Stromal cell of bone marrow (primary cell): ENCODE measurements at regions not wholly inside any gene's neighbourhood (a gene's known extent, or its start where the extent isn't known, plus 50 kb on each side); places are given as distances from the start of the nearest gene placed in this dataset.
"Not testable (repeated sequence)": the region's sequence is repeated elsewhere in the genome, so short reads cannot be mapped to it uniquely, and the experiment has no call there.

Source experiments
- DNase-seq: peaks from one replicate; pipeline ENCODE4 v3.0.0-alpha.2; 2012; ENCODE audit warnings: low read depth

GRCh38 chr1:229859026-229859425 lies 208.0 kb upstream of the GALNT2 start:
- DNase-seq = no peak

GRCh38 chr1:229860926-229861325 lies 206.1 kb upstream of the GALNT2 start:
- no peak for DNase-seq

DNA sequence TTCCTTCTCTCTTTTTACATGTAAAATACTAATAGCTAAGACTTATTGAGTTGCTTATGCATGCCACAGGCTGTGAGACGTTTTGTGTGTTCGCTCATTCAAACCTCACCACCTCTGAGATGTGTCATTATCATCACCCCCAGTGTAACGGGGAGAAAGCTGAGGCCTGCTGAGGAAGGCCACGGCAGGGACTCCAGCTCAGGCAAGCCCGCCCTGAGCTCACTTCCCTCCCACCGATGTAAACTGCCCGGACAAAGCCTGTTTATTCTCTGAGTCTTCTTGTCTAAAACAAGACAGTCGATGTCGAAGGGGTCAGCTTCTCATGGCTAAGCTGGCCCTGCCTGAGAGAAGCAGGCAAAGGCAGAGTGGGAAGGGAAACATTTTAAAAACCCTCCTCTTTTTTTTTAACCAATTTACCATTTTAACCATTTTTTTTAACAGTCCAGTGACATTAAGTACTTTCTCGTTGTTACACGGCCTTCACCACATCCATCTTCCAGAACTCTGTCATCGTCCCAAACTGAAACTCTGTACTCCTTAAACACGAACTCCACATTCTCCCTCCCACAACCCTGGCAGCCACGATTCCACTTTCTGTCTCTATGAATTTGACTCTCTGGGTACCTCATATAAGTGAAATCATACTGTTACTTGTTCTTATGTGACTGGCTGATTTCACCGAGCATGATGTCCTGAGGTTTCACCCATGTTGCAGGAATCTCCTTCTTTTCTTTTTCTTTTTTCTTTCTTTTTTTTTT lies 204.8 kb upstream of the GALNT2 start:
- DNase-seq = no peak

GRCh38 chr1:229863651-229864545 lies 203.1 kb upstream of the GALNT2 start:
- DNase-seq = no peak

- no peak for DNase-seq
These were observed 202.3 kb upstream of the GALNT2 start for GRCh38 chr1:229864686-229865230.

DNA sequence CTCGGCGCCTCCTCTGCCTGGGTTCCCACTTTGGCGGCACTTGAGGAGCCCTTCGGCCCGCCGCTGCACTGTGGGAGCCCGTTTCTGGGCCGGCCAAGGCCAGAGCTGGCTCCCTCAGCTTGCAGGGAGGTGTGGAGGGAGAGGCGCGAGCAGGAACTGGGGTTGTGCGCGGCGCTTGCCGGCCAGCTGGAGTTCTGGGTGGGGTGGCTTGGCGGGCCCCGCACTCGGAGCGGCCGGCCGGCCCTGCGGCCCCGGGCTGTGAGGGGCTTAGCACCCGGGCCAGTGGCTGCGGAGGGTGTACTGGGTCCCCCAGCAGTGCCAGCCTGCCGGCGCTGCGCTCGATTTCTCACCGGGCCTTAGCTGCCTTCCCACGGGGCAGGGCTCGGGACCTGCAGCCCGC lies 201.7 kb upstream of the GALNT2 start:
- not testable (repeated sequence) for DNase-seq

- no peak for DNase-seq
These were observed 199.3 kb upstream of the GALNT2 start for GRCh38 chr1:229867726-229868125.

DNA sequence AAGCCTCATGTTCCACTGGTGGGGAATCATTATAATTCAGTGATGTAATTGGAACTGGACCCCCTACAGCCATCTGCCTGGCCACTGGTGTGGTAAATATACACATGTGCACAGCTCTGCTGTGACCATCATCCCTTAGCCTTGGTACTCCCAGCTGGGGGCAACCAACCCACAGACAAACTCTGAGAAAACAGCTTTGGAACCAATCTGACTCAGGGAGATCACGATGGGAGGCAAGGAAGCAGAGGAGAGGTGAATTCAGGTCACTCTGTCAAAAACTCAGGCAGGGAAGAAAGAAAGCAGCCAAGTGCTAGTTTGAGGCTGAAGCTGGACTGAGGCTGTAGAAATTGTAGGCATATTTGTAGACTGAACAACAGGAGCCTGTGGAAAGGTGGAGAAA lies 197.8 kb upstream of the GALNT2 start:
- DNase-seq = no peak

- no peak for DNase-seq
These were observed 197.4 kb upstream of the GALNT2 start for GRCh38 chr1:229869687-229870086.

GRCh38 chr1:229870381-229870780 lies 196.7 kb upstream of the GALNT2 start:
- DNase-seq = no peak

DNA sequence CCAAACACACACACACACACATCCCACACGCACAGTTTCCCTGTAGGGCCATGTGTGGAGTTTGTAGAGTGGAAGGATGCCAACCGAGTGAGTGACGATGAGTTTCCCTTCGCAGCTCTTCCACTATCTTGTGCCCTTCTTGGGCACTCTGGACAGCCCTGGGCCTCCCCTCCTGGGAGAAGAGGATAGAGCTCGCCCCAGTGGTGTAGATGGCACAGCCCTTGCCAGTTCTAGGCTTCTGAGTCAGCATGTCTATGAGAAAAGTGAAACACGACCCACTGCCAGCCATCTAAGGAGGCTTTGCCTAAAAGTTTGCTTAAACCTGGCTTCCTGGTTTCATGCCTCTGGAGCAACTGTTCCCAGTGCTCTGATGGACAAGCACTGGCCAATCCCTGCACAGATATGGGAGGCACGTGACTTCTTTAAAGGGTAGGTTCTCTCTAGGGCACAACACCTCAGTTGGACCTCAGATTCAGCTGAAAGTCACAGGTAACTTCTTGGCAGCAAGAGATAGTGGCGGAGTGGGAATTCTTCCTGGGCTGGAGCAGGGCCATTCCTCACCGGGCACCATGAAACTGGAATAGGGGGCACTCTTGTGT lies 195.9 kb upstream of the GALNT2 start:
- DNase-seq = no peak

GRCh38 chr1:229874136-229874535 lies 192.9 kb upstream of the GALNT2 start:
- no peak for DNase-seq

DNA sequence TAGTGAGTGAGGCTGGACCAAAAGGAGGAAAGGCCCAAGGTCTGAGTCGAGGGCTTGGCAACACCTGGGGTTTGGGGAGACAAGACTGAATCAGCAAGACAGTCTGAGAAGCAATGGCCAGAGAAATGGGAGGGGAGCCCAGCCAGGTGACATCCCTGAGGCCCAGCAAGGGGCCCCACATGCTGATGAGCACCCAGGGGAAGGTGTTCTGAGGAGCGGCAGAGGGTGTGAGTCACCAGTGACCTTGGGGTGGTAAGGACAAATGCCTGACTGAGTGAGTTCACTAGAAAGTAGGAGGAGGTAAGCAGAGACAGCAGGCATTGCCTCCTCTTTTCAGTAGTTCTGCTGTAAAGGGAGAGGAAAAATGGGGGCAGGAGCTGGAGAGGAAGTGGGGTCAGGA lies 192.4 kb upstream of the GALNT2 start:
- DNase-seq = no peak

GRCh38 chr1:229875086-229875485 lies 192.0 kb upstream of the GALNT2 start:
- no peak for DNase-seq

DNA sequence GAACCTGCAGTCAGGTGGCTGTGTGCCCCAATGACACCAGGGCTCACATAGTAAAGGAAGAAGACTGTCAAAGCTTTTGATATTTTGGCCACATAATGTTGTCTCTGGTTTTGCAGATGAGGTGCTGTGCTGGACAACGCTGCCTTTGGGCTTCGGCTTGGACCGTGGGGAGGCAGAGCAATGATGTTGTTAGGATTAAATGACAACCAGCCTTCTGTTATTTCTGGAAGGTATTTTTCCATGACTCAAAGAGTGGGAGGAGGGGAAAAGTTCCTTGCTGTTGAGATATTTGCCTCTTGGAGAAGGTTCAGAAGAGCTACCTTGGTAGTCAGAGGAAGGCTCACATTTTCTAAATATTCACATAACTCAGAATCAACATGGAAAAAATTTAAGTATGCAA lies 187.3 kb upstream of the GALNT2 start:
- no peak for DNase-seq

DNA sequence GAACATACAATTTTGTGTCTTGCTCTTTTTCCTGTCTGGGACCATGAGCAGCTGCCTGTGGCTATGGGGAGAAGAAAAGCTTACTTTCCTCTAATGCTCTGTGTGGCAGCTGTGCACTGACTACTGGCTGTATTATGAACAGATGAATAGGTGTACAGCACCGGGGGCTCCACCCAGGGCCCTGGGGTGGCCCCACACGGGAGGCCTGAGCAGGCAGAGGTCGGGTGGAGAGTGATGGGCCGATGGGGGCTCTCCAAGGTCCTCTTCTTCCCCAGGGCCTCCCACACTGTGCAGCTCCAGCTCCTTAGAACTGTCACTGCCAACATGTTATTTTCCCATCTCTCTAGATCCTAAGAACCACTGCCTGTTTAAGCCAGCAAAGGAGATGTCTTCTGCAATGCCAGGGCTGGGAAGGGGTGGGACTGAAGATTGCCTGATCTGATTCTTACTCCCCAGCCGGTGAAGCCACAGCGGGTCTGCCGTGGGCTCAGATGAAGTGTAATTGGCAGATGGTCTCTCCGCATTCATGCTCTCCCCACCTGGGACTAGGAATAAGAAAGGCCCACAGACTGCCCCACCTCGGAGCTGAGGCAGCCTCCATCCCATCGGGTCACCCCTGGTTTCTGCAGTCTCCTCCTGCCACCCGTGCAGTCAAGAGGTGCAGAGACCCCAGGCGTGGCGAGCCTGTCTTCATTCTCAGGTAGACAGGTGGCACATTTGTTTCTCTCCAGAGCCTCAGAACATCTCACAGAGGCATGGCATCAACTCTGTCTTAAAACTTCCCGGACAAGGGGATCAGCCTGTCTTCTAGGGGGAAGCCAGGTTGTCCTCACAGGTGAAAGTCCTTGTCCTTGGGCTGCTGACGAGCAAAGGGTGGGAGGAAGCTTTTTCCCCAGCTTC lies 186.5 kb upstream of the GALNT2 start:
- DNase-seq = no peak

- no peak for DNase-seq
These were observed 184.4 kb upstream of the GALNT2 start for GRCh38 chr1:229882621-229883020.

- DNase-seq = no peak
These were observed 183.4 kb upstream of the GALNT2 start for GRCh38 chr1:229883504-229884200.

DNA sequence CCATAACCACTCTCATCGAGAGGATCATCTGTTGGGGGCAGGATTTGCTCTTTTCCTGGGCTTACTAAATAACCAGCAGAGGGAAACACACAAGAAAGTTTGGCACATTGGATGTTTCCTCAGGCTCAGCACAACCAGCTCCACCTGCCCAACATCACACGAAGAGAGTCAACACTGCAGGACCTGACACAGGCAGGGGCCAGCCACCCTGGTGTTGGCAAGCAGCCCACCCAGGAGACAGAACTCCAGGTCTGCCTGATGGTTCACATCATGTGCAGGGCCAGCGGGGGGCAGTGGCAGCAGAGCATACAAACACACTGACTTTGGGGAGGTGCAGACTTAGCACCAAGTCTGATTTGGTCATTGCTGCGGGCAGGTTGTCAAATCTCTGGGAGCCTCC lies 182.3 kb upstream of the GALNT2 start:
- DNase-seq = no peak

DNA sequence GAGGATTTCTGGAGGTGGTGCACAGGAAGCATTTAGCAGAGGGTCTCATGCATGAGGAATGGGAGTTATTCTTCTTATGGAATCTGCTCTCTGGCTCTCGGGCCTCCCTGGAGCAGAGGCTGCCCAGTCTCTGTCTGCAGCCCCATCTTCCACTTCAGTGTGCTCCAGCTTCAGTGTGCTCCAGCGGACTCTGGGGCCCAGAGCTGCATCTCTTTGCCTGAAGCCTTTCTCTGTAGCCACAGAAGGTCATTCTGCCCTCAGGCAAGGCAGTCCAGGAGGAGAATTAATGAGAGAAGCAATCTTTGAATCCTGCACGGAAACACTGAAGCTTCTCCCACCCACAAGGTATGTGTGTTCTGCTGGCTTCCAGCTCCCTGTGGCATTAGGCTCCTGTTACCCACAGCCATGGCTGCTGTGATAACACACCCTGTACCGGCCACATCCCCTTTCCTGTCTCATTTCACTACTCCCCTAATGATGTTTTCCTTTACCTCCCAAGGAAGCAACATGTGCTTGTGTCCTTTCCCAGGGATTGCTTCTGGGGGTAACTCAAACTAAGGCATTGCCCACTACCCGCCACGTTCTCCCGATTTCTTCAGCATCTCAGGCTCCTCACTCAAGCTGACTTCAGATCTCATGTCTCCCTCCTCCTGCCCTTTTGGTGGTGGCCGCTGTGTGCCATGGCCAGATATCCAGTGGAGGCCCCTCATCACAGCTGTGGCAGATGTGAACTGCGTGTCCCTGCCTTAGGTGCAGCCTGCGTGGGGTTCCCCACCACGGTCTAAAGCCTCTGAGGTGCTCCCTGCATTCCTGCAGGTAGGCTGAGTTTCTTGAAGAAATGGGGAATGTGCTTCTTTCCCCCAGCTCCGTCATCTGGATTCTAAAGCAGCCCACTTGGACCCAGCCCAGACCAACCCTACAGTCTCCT lies 181.2 kb upstream of the GALNT2 start:
- no peak for DNase-seq
